ENCODE measurements at regions not wholly inside any gene's neighbourhood (a gene's known extent, or its start where the extent isn't known, plus 50 kb on each side); places are given as distances from the start of the nearest gene placed in this dataset.
"Not testable (repeated sequence)": the region's sequence is repeated elsewhere in the genome, so short reads cannot be mapped to it uniquely, and the experiment has no call there.

GRCh38 chr14:39731912-39732311, 299.7 kb upstream of the FBXO33 start:
- no peak for DNase-seq

GRCh38 chr14:39726563-39726962, 294.3 kb upstream of the FBXO33 start:
- DNase-seq, result no peak

- no peak for DNase-seq
Observed at GRCh38 chr14:39722547-39723273, 290.5 kb upstream of the FBXO33 start.

- DNase-seq, result no peak
Observed at GRCh38 chr14:39716987-39717570, 284.8 kb upstream of the FBXO33 start.

- no peak for DNase-seq
Observed at GRCh38 chr14:39712293-39712999, 280.2 kb upstream of the FBXO33 start.

GRCh38 chr14:39704594-39704993, 272.4 kb upstream of the FBXO33 start:
- DNase-seq, result no peak

GRCh38 chr14:39694341-39694740, 262.1 kb upstream of the FBXO33 start:
- no peak for DNase-seq

GRCh38 chr14:39683691-39684260, 251.5 kb upstream of the FBXO33 start:
- no peak for DNase-seq

GRCh38 chr14:39682582-39682981, 250.3 kb upstream of the FBXO33 start:
- no peak for DNase-seq

GRCh38 chr14:39681782-39682399, 249.7 kb upstream of the FBXO33 start:
- DNase-seq, result no peak

GRCh38 chr14:39680777-39681176, 248.5 kb upstream of the FBXO33 start:
- DNase-seq, result no peak

- DNase-seq, result no peak
Observed at GRCh38 chr14:39673734-39674133, 241.5 kb upstream of the FBXO33 start.

- no peak for DNase-seq
Observed at GRCh38 chr14:39673270-39673711, 241.1 kb upstream of the FBXO33 start.

- no peak for DNase-seq
Observed at GRCh38 chr14:39668449-39668848, 236.2 kb upstream of the FBXO33 start.

GRCh38 chr14:39666386-39666785, 234.2 kb upstream of the FBXO33 start:
- no peak for DNase-seq

GRCh38 chr14:39665075-39665475, 232.8 kb upstream of the FBXO33 start:
- no peak for DNase-seq

- DNase-seq, result no peak
Observed at GRCh38 chr14:39664646-39665045, 232.4 kb upstream of the FBXO33 start.

- DNase-seq, result no peak
Observed at GRCh38 chr14:39641224-39641623, 209.0 kb upstream of the FBXO33 start.

- not testable (repeated sequence) for DNase-seq
Observed at GRCh38 chr14:39639009-39639408, 206.8 kb upstream of the FBXO33 start.

- DNase-seq, result no peak
Observed at GRCh38 chr14:39628087-39628486, 195.9 kb upstream of the FBXO33 start.

GRCh38 chr14:39626589-39627576, 194.7 kb upstream of the FBXO33 start:
- no peak for DNase-seq

GRCh38 chr14:39621678-39622077, 189.4 kb upstream of the FBXO33 start:
- no peak for DNase-seq
